HEK293 (cell line): ENCODE measurements at regions not wholly inside any gene's neighbourhood (a gene's known extent, or its start where the extent isn't known, plus 50 kb on each side); places are given as distances from the start of the nearest gene placed in this dataset.

Source experiments
- CTCF ChIA-PET: fragments of 350-600 bp; formaldehyde crosslinking; extraction: SDS; loops from one replicate; lab custom pipeline; 2021; ENCODE audit warnings: antibody characterized with exemption; lab: Yijun Ruan, JAX
- POLR2A ChIA-PET: fragments of 300-600 bp; formaldehyde crosslinking; extraction: SDS; loops from one replicate; lab custom pipeline; 2020; ENCODE audit warnings: antibody characterized with exemption, inconsistent platforms; lab: Yijun Ruan, JAX
- H3K27ac ChIP-seq: fragments of 200-500 bp; sonication (Bioruptor generic); 2 replicates; pipeline ENCODE4 v1.5.1; 2014; ENCODE audit warnings: low read depth, low read length, control low read depth, inconsistent platforms; ENCODE audit errors: extremely low read depth
- H3K36me3 ChIP-seq, 2 experiments: fragments of 200-500 bp in 1 of 2; sonication (Bioruptor generic) in 1 of 2; 1 replicate in 1 of 2; 2 replicates in 1 of 2; pipeline ENCODE4 v1.5.1; 2014 to 2017; ENCODE audit warnings: inconsistent platforms in 2 of 2, low read length in 2 of 2; ENCODE audit not compliant: control insufficient read depth in 2 of 2, insufficient read depth in 1 of 2
- H3K4me1 ChIP-seq: fragments of 200-500 bp; sonication (Bioruptor generic); 2 replicates; pipeline ENCODE4 v1.5.1; 2014; ENCODE audit warnings: mild to moderate bottlenecking, low read length, inconsistent platforms; ENCODE audit not compliant: control insufficient read depth, insufficient read depth
- H3K4me3 ChIP-seq: 2 replicates; pipeline ENCODE4 v1.5.1; 2011; ENCODE audit warnings: low read depth, mild to moderate bottlenecking, control low read depth, low read length, moderate library complexity
- H3K9me3 ChIP-seq: fragments of 200-500 bp; sonication (Bioruptor generic); 2 replicates; pipeline ENCODE4 v1.5.1; 2014; ENCODE audit warnings: low read depth, low read length, inconsistent platforms; ENCODE audit not compliant: control insufficient read depth, insufficient read depth
- GLI2 ChIP-seq: fragments of 450-650 bp; formaldehyde crosslinking; IDR thresholded peaks from 2 replicates; pipeline ENCODE4; 2017; ENCODE audit warnings: missing biosample characterization, missing genetic modification characterization, low read depth, borderline replicate concordance
- HIC1 ChIP-seq: fragments of 450-650 bp; formaldehyde crosslinking; IDR thresholded peaks from 2 replicates; pipeline ENCODE4 v1.5.1; 2016; ENCODE audit warnings: missing biosample characterization, missing genetic modification characterization
- IKZF3 ChIP-seq: fragments of 450-650 bp; IDR thresholded peaks from 2 replicates; pipeline ENCODE4 v1.5.0; 2018; ENCODE audit warnings: missing biosample characterization, mild to moderate bottlenecking, missing genetic modification characterization, moderate library complexity
- KLF1 ChIP-seq: fragments of 450-650 bp; formaldehyde crosslinking; IDR thresholded peaks from 2 replicates; pipeline ENCODE4 v1.5.1; 2016; ENCODE audit warnings: missing biosample characterization, missing genetic modification characterization
- KLF9 ChIP-seq: fragments of 450-650 bp; formaldehyde crosslinking; IDR thresholded peaks from 2 replicates; pipeline ENCODE4 v1.5.1; 2016; ENCODE audit warnings: missing biosample characterization, missing genetic modification characterization, low read depth
- MYNN ChIP-seq: fragments of 450-650 bp; formaldehyde crosslinking; IDR thresholded peaks from 2 replicates; pipeline ENCODE4 v1.5.1; 2016; ENCODE audit warnings: missing biosample characterization, missing genetic modification characterization, borderline replicate concordance
- PRDM1 ChIP-seq: fragments of 450-650 bp; formaldehyde crosslinking; IDR thresholded peaks from 2 replicates; pipeline ENCODE4; 2016; ENCODE audit warnings: missing biosample characterization, missing genetic modification characterization
- SALL2 ChIP-seq: fragments of 450-650 bp; formaldehyde crosslinking; IDR thresholded peaks from 2 replicates; pipeline ENCODE4 v1.5.0; 2017; ENCODE audit warnings: missing biosample characterization, mild to moderate bottlenecking, missing genetic modification characterization, borderline replicate concordance
- TCF7L2 ChIP-seq: IDR thresholded peaks from 2 replicates; pipeline ENCODE4 v1.6.1; 2011; ENCODE audit warnings: low read depth, mild to moderate bottlenecking, inconsistent platforms, low read length, moderate library complexity, borderline replicate concordance
- ZNF10 ChIP-seq: fragments of 450-650 bp; formaldehyde crosslinking; IDR thresholded peaks from 2 replicates; pipeline ENCODE4 v1.5.1; 2017; ENCODE audit warnings: missing biosample characterization, missing genetic modification characterization
- ZNF175 ChIP-seq: fragments of 450-650 bp; formaldehyde crosslinking; IDR thresholded peaks from 2 replicates; pipeline ENCODE4 v1.5.1; 2016; ENCODE audit warnings: missing biosample characterization, missing genetic modification characterization
- ZNF221 ChIP-seq: fragments of 450-650 bp; formaldehyde crosslinking; IDR thresholded peaks from 2 replicates; pipeline ENCODE4 v1.5.1; 2017; ENCODE audit warnings: missing biosample characterization, missing genetic modification characterization, borderline replicate concordance
- ZNF292 ChIP-seq: fragments of 450-650 bp; formaldehyde crosslinking; IDR thresholded peaks from 2 replicates; pipeline ENCODE4 v1.5.1; 2016; ENCODE audit warnings: low read depth, missing biosample characterization, missing genetic modification characterization, borderline replicate concordance
- ZNF302 ChIP-seq: fragments of 450-650 bp; formaldehyde crosslinking; IDR thresholded peaks from 2 replicates; pipeline ENCODE4 v1.5.1; 2016; ENCODE audit warnings: missing biosample characterization, missing genetic modification characterization, low read depth
- ZNF37A ChIP-seq: fragments of 450-650 bp; IDR thresholded peaks from 2 replicates; pipeline ENCODE4 v1.5.1; 2018; ENCODE audit warnings: missing biosample characterization, missing genetic modification characterization
- ZNF394 ChIP-seq: fragments of 450-650 bp; formaldehyde crosslinking; IDR thresholded peaks from 2 replicates; pipeline ENCODE4 v1.5.1; 2016; ENCODE audit warnings: missing biosample characterization, missing genetic modification characterization, mild to moderate bottlenecking, moderate library complexity, borderline replicate concordance
- ZNF404 ChIP-seq: fragments of 450-650 bp; formaldehyde crosslinking; IDR thresholded peaks from 2 replicates; pipeline ENCODE4 v1.5.1; 2017; ENCODE audit warnings: missing biosample characterization, missing genetic modification characterization
- ZNF580 ChIP-seq: fragments of 450-650 bp; formaldehyde crosslinking; IDR thresholded peaks from 2 replicates; pipeline ENCODE4 v1.5.1; 2016; ENCODE audit warnings: missing biosample characterization, missing genetic modification characterization
- ZNF626 ChIP-seq: fragments of 450-650 bp; sonication (Bioruptor Pico); formaldehyde crosslinking; IDR thresholded peaks from 2 replicates; pipeline ENCODE4 v1.5.1; 2018; ENCODE audit warnings: missing biosample characterization, missing genetic modification characterization, inconsistent platforms
- ZNF639 ChIP-seq: fragments of 450-650 bp; formaldehyde crosslinking; IDR thresholded peaks from 2 replicates; pipeline ENCODE4 v1.5.1; 2016; ENCODE audit warnings: missing biosample characterization, missing genetic modification characterization
- ZNF704 ChIP-seq: fragments of 450-650 bp; formaldehyde crosslinking; IDR thresholded peaks from 2 replicates; pipeline ENCODE4 v1.5.1; 2016; ENCODE audit warnings: missing biosample characterization, missing genetic modification characterization
- ZNF830 ChIP-seq: fragments of 450-650 bp; IDR thresholded peaks from 2 replicates; pipeline ENCODE4 v1.5.0; 2018; ENCODE audit warnings: missing biosample characterization, missing genetic modification characterization, low read depth, mild to moderate bottlenecking, moderate library complexity

- no peak for TF ChIP-seq MYNN (tag by site-specific recombination)
- TF ChIP-seq HIC1 (tag by site-specific recombination), result no peak
- no peak for TF ChIP-seq ZNF704 (tag by site-specific recombination)
- TF ChIP-seq KLF1, result no peak
- TF ChIP-seq ZNF830 (tag by site-specific recombination), result no peak
- TF ChIP-seq ZNF175 (tag by site-specific recombination), result no peak
- TF ChIP-seq ZNF221 (tag by site-specific recombination), result no peak
- no peak for TF ChIP-seq ZNF37A (tag by site-specific recombination)
- TF ChIP-seq SALL2, result no peak
- no peak for TF ChIP-seq ZNF404
- no peak for TF ChIP-seq IKZF3 (tag by site-specific recombination)
- TF ChIP-seq ZNF626 (tag by site-specific recombination), result no peak
- H3K36me3 ChIP-seq, result no peaks in the 10 kb centered on the region
- H3K4me3 ChIP-seq, result no peak overlapping the region
- CTCF ChIA-PET, result interaction anchor here (0.6 kb wide), 1 partner anchor 43 kb away, joined by 3 read pairs; no protein-coding TSS in a partner anchor
- no peaks in the 10 kb centered on the region for H3K4me1 ChIP-seq
- no peak overlapping the region for H3K27ac ChIP-seq
- H3K9me3 ChIP-seq, result no peaks in the 10 kb centered on the region
- POLR2A ChIA-PET, result no interaction called here
Measured at GRCh38 chr1:220430586-220430985, 97.3 kb upstream of the MARK1 start.

GRCh38 chr1:220430059-220430458, 97.9 kb upstream of the MARK1 start:
- POLR2A ChIA-PET, result no interaction called here
- Histone ChIP-seq H3K4me1 (no peaks in the 10 kb centered on the region), H3K36me3 (no peaks in the 10 kb centered on the region), H3K27ac (no peak overlapping the region), H3K9me3 (no peaks in the 10 kb centered on the region), H3K4me3 (no peak overlapping the region)
- CTCF ChIA-PET, result no interaction called here
- TF ChIP-seq GLI2 (tag by site-specific recombination) (no peak), ZNF292 (tag by site-specific recombination) (no peak), ZNF639 (no peak), ZNF302 (tag by site-specific recombination) (no peak), TCF7L2 (no peak), ZNF580 (tag by site-specific recombination) (no peak), ZNF37A (tag by site-specific recombination) (no peak), KLF9 (tag by site-specific recombination) (no peak), ZNF10 (tag by site-specific recombination) (no peak), PRDM1 (tag by site-specific recombination) (no peak), ZNF394 (tag by site-specific recombination) (no peak)
